Stomach smooth muscle (tissue), 2 donors: ENCODE measurements at regions not wholly inside any gene's neighbourhood (a gene's known extent, or its start where the extent isn't known, plus 50 kb on each side); places are given as distances from the start of the nearest gene placed in this dataset.
A peak's percentile ranks its signal among the peaks of the same experiment; 100 is the strongest.

Experiments
- H3K27ac ChIP-seq: one replicate; pipeline ENCODE4 v1.7.0; 2013; ENCODE audit warnings: mild to moderate bottlenecking, low read length, inconsistent platforms
- H3K27me3 ChIP-seq, 2 donors: one replicate each; pipeline ENCODE4 v1.7.0; 2013; ENCODE audit warnings: low read length in 2 of 2; ENCODE audit not compliant: insufficient read depth in 2 of 2, control insufficient read depth in 1 of 2
- H3K36me3 ChIP-seq, 2 donors: one replicate each; pipeline ENCODE4 v1.7.0; 2013; ENCODE audit warnings: low read length in 2 of 2; ENCODE audit not compliant: control insufficient read depth in 2 of 2, insufficient read depth in 2 of 2
- H3K4me1 ChIP-seq: one replicate; pipeline ENCODE4 v1.7.0; 2013; ENCODE audit warnings: low read length; ENCODE audit not compliant: control insufficient read depth, insufficient read depth
- H3K4me3 ChIP-seq, 2 donors: one replicate each; pipeline ENCODE4 v1.7.0; 2013; ENCODE audit warnings: low read length in 2 of 2
- H3K9ac ChIP-seq, 2 donors: one replicate each; pipeline ENCODE4 v1.7.0; 2013; ENCODE audit warnings: low read length in 2 of 2, mild to moderate bottlenecking in 1 of 2
- H3K9me3 ChIP-seq, 2 donors: one replicate each; pipeline ENCODE4 v1.7.0; 2013; ENCODE audit warnings: low read length in 2 of 2; ENCODE audit not compliant: control insufficient read depth in 2 of 2
- donor health status: healthy.
- donor health status: Pancreatic carcinoma.

DNA sequence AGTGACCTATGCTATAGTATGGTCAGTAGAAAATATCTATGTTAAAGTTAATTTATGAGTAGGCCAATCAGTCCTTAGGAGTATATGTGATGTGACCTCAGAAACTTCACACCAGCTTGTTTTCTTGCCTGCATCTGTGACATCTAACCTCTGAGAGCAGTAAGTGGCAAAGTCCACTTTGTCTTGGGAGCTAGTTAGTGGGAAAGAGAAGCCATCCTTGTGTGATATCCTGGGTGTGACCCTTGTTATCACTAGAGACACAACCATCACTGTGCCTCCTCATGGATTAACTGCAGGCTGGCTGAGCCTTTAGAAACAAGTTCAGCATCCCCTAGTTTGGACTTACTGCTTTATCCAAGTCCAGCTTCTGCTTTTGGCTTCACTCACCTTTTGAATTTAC is 170.6 kb upstream of the STXBP6 start:
- no peak overlapping the region for H3K9ac ChIP-seq
- no peak overlapping the region for H3K4me3 ChIP-seq
- no peaks in the 10 kb centered on the region for H3K27me3 ChIP-seq
- H3K4me1 ChIP-seq = no peaks in the 10 kb centered on the region
- H3K9me3 ChIP-seq = no peaks in the 10 kb centered on the region
- no peaks in the 10 kb centered on the region for H3K36me3 ChIP-seq
- H3K27ac ChIP-seq = no peak overlapping the region

DNA sequence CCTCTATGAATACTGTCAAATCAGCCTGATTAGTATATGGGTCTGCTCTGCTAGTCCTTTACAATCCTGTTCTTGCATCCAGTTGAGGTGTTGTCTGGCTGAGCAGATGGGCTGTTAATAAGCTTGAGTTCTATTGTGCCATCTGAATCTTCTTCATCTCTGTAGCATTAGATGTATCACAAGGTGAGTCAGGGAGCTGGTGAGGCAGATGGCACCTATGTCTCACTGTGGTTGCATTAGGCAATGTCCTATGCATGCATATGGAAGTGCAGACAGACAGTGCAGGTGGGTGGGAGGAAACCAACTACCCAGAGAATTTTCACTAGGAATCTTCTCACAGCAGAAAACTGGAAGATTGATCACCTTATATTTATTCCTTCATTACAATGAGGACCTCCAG is 165.7 kb upstream of the STXBP6 start:
- no peaks in the 10 kb centered on the region for H3K27me3 ChIP-seq
- H3K27ac ChIP-seq = no peak overlapping the region
- H3K36me3 ChIP-seq = no peaks in the 10 kb centered on the region
- H3K9ac ChIP-seq = no peak overlapping the region
- H3K9me3 ChIP-seq = no peaks in the 10 kb centered on the region
- no peaks in the 10 kb centered on the region for H3K4me1 ChIP-seq
- no peak overlapping the region for H3K4me3 ChIP-seq

DNA sequence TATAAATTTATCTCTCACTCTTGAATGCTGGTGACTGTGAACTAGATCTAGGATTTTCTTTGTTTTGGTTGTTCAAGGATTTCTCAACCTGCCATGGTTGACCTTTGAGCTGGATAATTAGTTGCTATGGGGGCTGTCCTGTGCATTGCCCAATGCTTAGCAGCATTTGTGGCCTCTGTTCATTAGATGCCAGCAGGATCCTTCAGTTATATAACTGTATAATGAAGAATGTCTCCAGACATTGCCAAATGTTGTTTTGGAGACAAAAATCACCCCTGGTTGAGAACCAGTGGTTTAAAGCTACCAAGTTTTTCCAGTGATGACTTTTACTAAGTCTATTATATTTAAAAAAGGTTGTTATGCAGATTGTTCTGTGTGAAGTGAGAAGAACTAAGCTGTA is 147.9 kb upstream of the STXBP6 start:
- Histone ChIP-seq H3K9ac (no peak overlapping the region), H3K36me3 (no peaks in the 10 kb centered on the region), H3K27me3 (no peaks in the 10 kb centered on the region), H3K9me3 (no peaks in the 10 kb centered on the region), H3K4me3 (no peak overlapping the region), H3K27ac (no peak overlapping the region), H3K4me1 (no peaks in the 10 kb centered on the region)

DNA sequence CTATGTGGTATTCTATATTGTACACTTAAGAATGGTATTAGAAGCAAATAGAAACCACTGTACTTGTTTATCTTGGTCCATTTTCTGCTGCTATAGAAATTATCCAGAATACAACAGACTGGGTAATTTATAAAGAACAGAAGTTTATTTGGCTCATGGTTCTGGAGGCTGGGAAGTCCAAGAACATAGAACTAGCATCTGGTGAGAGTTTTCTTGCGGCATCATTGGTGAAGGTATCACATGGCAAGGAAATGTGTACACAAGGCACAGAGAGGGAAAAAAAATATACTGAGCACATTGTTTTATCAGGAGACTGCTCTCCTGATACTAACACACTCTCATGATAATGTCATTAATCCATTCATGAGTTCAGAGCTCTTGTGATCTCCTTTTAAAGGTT is 130.3 kb upstream of the STXBP6 start:
- no peak overlapping the region for H3K27ac ChIP-seq
- no peaks in the 10 kb centered on the region for H3K4me1 ChIP-seq
- H3K36me3 ChIP-seq = no peaks in the 10 kb centered on the region
- H3K27me3 ChIP-seq = peaks cover 0 to 2% of the 10 kb centered on the region in 2 donors
- H3K4me3 ChIP-seq = no peak overlapping the region
- H3K9ac ChIP-seq = no peak overlapping the region
- no peaks in the 10 kb centered on the region for H3K9me3 ChIP-seq

DNA sequence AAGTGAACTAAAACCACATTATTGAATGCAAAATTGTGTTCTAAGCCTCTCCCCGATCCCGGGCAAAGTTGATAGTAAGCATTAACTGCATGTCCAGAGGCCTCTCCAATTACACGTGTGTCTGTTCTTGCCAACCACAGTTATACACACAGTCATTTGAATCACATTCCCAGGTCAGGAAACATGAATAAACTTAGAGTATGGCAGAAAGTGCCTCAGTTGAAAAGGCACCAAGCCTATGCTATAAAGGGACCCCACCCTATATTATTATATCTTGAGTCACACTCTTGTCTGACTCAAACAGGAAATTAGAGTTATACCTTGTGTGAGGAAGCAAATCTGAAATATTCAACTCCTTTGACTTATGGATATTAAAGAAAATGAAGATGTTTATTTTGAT is 128.3 kb upstream of the STXBP6 start:
- H3K4me3 ChIP-seq = no peak overlapping the region
- H3K9me3 ChIP-seq = no peaks in the 10 kb centered on the region

DNA sequence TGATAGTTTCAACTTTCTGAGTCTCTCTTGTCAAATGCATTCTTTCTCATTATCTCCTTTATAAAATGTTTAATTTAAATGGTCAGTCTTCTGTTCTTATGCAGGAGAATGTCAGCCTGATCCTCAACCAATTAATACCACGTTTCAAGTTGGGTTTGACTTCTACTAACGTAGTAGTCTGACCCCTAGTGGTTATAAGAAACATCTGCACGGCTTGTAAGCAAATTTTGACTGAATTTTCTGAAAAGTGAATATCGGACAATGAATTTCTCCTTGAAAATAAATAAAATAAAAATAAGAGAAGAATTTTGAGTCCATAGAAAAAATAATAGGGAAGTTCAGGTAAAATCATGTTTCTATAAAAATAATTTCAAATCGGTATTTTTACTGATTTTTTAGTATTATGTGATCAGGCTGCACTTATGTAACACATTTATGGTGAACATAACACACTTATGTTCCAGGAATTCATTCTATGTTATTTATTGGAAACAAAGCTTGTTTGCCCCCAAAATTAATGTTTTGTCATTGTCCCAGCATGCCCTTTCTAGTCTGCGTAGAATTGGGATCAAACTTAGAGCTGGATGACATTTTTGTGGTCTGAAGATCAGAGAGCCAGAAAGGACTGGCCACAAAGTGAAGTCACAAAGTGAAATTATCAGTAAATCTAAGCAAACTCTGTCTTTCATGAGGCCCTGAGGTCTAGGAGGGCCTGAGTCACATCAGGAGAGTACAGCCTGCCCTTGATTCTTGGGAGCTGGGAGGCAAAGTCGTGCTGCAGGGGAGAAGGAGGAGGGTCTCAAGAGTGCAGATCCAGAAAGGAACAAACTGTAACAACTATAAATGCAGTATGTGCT is 101.2 kb upstream of the STXBP6 start:
- no peaks in the 10 kb centered on the region for H3K27me3 ChIP-seq
- H3K9ac ChIP-seq = no peak overlapping the region
- H3K27ac ChIP-seq = no peak overlapping the region
- H3K9me3 ChIP-seq = no peaks in the 10 kb centered on the region
- no peaks in the 10 kb centered on the region for H3K36me3 ChIP-seq
- no peak overlapping the region for H3K4me3 ChIP-seq
- H3K4me1 ChIP-seq = no peaks in the 10 kb centered on the region

More for the DNA sequence above, 128.3 kb upstream of the STXBP6 start:
- H3K36me3 ChIP-seq = no peaks in the 10 kb centered on the region
- H3K9ac ChIP-seq = no peak overlapping the region
- peaks cover 0 to 2% of the 10 kb centered on the region in 2 donors for H3K27me3 ChIP-seq
- no peak overlapping the region for H3K27ac ChIP-seq
- no peaks in the 10 kb centered on the region for H3K4me1 ChIP-seq

DNA sequence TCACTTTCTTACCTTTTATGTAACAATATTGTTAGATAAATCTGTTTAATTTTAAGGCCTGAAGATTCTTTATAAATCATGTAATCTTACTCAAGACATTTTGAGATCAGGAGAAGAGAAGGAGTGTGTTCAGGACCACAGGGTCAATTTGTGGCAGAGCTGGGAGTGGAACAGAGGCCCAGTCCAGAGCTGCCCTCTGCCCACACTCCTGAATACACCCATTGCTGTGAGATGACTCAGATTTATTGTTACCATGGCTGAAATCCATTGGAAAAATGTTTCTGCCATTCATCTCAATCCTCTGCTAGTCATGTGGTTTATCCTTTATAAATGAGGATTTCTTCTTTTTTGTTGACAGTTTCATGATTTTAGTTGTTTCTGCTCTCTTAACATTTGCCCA is 100.5 kb upstream of the STXBP6 start:
- no peak overlapping the region for H3K9ac ChIP-seq
- H3K27me3 ChIP-seq = no peaks in the 10 kb centered on the region
- no peaks in the 10 kb centered on the region for H3K9me3 ChIP-seq
- no peak overlapping the region for H3K27ac ChIP-seq
- H3K4me1 ChIP-seq = no peaks in the 10 kb centered on the region
- H3K36me3 ChIP-seq = no peaks in the 10 kb centered on the region
- no peak overlapping the region for H3K4me3 ChIP-seq

DNA sequence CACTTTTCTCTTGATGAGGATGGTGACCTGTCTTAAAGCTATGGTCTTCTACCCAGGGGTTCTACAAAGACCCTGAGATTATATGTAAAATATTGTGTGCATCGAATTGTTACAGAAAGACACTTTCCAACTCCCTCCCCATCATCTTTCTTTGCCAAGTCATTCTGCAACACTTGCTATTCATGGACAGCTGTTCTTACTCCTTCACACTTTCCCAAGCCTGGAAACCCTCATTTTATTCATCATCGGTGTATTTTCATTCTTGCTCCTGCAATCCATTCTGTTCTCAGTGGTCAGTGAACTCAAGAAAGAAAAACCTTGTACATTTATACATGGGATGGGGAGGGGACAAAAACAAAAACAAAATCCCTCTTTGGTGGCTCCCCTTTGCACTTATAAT is 90.5 kb upstream of the STXBP6 start:
- no peak overlapping the region for H3K9ac ChIP-seq
- no peaks in the 10 kb centered on the region for H3K36me3 ChIP-seq
- H3K4me1 ChIP-seq = no peaks in the 10 kb centered on the region
- H3K4me3 ChIP-seq = no peak overlapping the region
- no peaks in the 10 kb centered on the region for H3K9me3 ChIP-seq
- H3K27ac ChIP-seq = no peak overlapping the region
- peaks cover 0 to 5% of the 10 kb centered on the region in 2 donors for H3K27me3 ChIP-seq

DNA sequence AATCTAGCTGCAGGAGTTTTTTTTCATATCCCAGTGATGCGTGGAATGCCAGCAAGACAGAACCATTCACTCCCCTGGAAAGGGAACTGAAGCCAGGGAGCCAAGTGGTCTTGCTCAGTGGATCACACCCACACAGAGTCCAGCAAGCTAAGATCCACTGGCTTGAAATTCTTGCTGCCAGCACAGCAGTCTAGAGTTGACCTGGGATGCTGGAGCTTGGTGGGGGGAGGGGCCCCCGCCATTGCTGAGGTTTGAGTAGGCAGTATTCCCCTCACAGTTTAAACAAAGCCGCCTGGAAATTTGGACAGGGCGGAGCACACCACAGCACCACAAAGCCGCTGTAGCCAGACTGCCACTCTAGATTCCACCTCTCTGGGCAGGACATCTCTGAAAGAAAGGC is 86.9 kb upstream of the STXBP6 start:
- H3K9ac ChIP-seq = no peak overlapping the region
- no peaks in the 10 kb centered on the region for H3K9me3 ChIP-seq
- H3K27ac ChIP-seq = no peak overlapping the region
- no peaks in the 10 kb centered on the region for H3K36me3 ChIP-seq
- no peak overlapping the region for H3K4me3 ChIP-seq
- H3K4me1 ChIP-seq = no peaks in the 10 kb centered on the region
- peaks cover 0 to 12% of the 10 kb centered on the region in 2 donors for H3K27me3 ChIP-seq

DNA sequence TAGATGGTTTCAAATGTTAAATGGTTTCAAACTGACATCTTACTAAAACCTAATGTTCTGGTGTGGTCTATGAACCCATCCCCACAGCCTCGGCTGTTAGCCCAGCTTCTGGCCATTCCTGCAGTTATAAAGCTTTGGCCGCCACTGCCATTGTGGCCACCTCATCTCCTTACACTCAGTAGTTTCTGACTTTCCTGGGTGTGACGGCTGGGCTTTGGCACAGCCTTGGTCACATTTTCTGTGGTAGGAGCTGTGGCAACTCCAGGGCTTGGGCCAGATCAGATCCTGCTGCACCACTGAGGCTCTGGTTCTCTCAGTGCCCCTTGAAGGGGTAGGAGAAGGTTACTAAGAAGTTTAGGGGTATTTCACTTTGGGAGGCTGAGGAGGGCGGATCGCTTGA is 84.2 kb upstream of the STXBP6 start:
- Histone ChIP-seq H3K4me3 (no peak overlapping the region), H3K9me3 (no peaks in the 10 kb centered on the region), H3K4me1 (no peaks in the 10 kb centered on the region), H3K27me3 (peaks cover 0 to 12% of the 10 kb centered on the region in 2 donors), H3K27ac (no peak overlapping the region), H3K36me3 (no peaks in the 10 kb centered on the region), H3K9ac (no peak overlapping the region)

DNA sequence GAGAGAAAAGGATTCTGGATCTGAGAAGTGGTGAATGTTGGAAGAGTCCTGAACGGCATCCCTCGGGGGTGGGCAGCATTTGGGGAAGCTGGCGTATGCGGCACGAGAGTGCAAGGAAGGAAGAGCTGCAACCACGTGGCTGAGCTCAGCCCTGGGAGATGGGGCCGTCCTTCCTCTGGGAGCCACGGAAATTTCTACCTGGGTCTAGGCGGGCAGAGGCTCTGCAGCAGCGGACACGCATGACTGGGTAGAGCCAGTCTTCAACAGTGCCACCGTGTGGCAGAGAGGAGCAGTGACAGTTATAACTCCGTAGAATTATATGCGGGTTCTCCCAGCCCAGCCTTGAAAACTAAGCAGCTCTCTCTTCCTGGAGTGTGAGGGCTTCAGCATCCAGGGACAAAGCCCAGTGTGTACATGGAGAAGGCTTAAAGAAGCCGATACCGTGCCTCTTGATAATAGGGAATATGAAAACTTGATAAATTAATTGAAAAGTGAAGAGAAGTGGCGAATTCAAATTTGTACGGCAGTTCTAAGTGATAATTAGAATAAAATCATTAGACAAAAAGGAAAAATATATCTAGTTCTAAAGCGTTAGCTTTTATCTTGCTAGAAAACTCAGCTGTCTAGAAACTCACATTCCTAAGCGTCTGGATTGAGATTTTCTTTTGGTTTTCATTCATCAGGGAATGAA is 82.9 kb upstream of the STXBP6 start:
- H3K4me1 ChIP-seq = no peaks in the 10 kb centered on the region
- peak overlapping the region in 1 of 2 donors; percentile 58 for H3K4me3 ChIP-seq
- no peak overlapping the region for H3K9ac ChIP-seq
- H3K36me3 ChIP-seq = no peaks in the 10 kb centered on the region
- no peak overlapping the region for H3K27ac ChIP-seq
- H3K9me3 ChIP-seq = no peaks in the 10 kb centered on the region
- H3K27me3 ChIP-seq = peaks cover 0 to 12% of the 10 kb centered on the region in 2 donors
